LHCN-M2 (cell line): ENCODE measurements at regions not wholly inside any gene's neighbourhood (a gene's known extent, or its start where the extent isn't known, plus 50 kb on each side); places are given as distances from the start of the nearest gene placed in this dataset.

Experiments
- DNase-seq: peaks from one replicate; pipeline ENCODE4 v3.0.0-alpha.2; 2012; ENCODE audit warnings: low read depth

GRCh38 chr11:92859156-92859690, 110.2 kb upstream of the MTNR1B start:
- no peak for DNase-seq

GRCh38 chr11:92861634-92862033, 107.8 kb upstream of the MTNR1B start:
- no peak for DNase-seq

GRCh38 chr11:92865352-92865751, 104.1 kb upstream of the MTNR1B start:
- no peak for DNase-seq

- DNase-seq = no peak
Measured at GRCh38 chr11:92866679-92867282, 102.7 kb upstream of the MTNR1B start.

- no peak for DNase-seq
Measured at GRCh38 chr11:92867913-92868619, 101.4 kb upstream of the MTNR1B start.

- DNase-seq = no peak
Measured at GRCh38 chr11:92869716-92870115, 99.7 kb upstream of the MTNR1B start.

- no peak for DNase-seq
Measured at GRCh38 chr11:92870196-92870832, 99.1 kb upstream of the MTNR1B start.

- no peak for DNase-seq
Measured at GRCh38 chr11:92873551-92873950, 95.9 kb upstream of the MTNR1B start.

- DNase-seq = no peak
Measured at GRCh38 chr11:92875473-92875872, 94.0 kb upstream of the MTNR1B start.

- DNase-seq = no peak
Measured at GRCh38 chr11:92879086-92879485, 90.4 kb upstream of the MTNR1B start.

GRCh38 chr11:92880381-92880780, 89.1 kb upstream of the MTNR1B start:
- peak; percentile 3 for DNase-seq

- no peak for DNase-seq
Measured at GRCh38 chr11:92881940-92882450, 87.5 kb upstream of the MTNR1B start.

- DNase-seq = no peak
Measured at GRCh38 chr11:92882828-92883611, 86.4 kb upstream of the MTNR1B start.

GRCh38 chr11:92885600-92885999, 83.9 kb upstream of the MTNR1B start:
- no peak for DNase-seq

- DNase-seq = peak; percentile 38
Measured at GRCh38 chr11:92886243-92886905, 83.1 kb upstream of the MTNR1B start.

- DNase-seq = no peak
Measured at GRCh38 chr11:92888696-92889095, 80.8 kb upstream of the MTNR1B start.

- no peak for DNase-seq
Measured at GRCh38 chr11:92890846-92891245, 78.6 kb upstream of the MTNR1B start.

- DNase-seq = no peak
Measured at GRCh38 chr11:92892802-92893684, 76.4 kb upstream of the MTNR1B start.

GRCh38 chr11:92894197-92894596, 75.3 kb upstream of the MTNR1B start:
- DNase-seq = no peak

GRCh38 chr11:92897487-92897886, 72.0 kb upstream of the MTNR1B start:
- no peak for DNase-seq
